ENCODE measurements at regions not wholly inside any gene's neighbourhood (a gene's known extent, or its start where the extent isn't known, plus 50 kb on each side); places are given as distances from the start of the nearest gene placed in this dataset.

- no peaks in the 10 kb centered on the region for H3K36me3 ChIP-seq (ENCODE audit: insufficient read depth, low read length)
- H3K4me3 ChIP-seq (ENCODE audit: low read length, poor library complexity, severe bottlenecking), result no peak overlapping the region
- H3K4me1 ChIP-seq (ENCODE audit: insufficient read depth, low read length, poor library complexity, severe bottlenecking), result no peaks in the 10 kb centered on the region
- H3F3A ChIP-seq (ENCODE audit: low read depth), result no peaks in the 10 kb centered on the region
- no peaks in the 10 kb centered on the region for H3K27me3 ChIP-seq (ENCODE audit: insufficient read depth, low read length, poor library complexity, severe bottlenecking)
- TF ChIP-seq EZH2phosphoT487 (IDR thresholded peaks at IDR 0.05; ENCODE audit: borderline replicate concordance), result no peak
- TF ChIP-seq, protein P1, sequence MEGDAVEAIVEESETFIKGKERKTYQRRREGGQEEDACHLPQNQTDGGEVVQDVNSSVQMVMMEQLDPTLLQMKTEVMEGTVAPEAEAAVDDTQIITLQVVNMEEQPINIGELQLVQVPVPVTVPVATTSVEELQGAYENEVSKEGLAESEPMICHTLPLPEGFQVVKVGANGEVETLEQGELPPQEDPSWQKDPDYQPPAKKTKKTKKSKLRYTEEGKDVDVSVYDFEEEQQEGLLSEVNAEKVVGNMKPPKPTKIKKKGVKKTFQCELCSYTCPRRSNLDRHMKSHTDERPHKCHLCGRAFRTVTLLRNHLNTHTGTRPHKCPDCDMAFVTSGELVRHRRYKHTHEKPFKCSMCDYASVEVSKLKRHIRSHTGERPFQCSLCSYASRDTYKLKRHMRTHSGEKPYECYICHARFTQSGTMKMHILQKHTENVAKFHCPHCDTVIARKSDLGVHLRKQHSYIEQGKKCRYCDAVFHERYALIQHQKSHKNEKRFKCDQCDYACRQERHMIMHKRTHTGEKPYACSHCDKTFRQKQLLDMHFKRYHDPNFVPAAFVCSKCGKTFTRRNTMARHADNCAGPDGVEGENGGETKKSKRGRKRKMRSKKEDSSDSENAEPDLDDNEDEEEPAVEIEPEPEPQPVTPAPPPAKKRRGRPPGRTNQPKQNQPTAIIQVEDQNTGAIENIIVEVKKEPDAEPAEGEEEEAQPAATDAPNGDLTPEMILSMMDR (conservative IDR thresholded peaks at IDR 0.05; ENCODE audit: low read length), result no peak
- no peaks in the 10 kb centered on the region for H3K9me3 ChIP-seq (ENCODE audit: insufficient read depth, low read depth, low read length)
- H4K20me1 ChIP-seq (ENCODE audit: insufficient read depth, low read length, poor library complexity, severe bottlenecking), result no peaks in the 10 kb centered on the region
- no peak overlapping the region for H3K4me2 ChIP-seq (ENCODE audit: low read depth, low read length, poor library complexity, severe bottlenecking)
- no peak overlapping the region for H3K9ac ChIP-seq (ENCODE audit: low read depth, low read length, poor library complexity, severe bottlenecking)
- no peak overlapping the region for H2AFZ ChIP-seq (ENCODE audit: low read length)
- H3K9me2 ChIP-seq (replicated peaks; ENCODE audit: low read depth, low read length), result no peaks in the 10 kb centered on the region
- H3K79me2 ChIP-seq (ENCODE audit: insufficient read depth, low read length), result no peaks in the 10 kb centered on the region
Measured at GRCh38 chr4:117267317-117267716, 181.9 kb upstream of the TRAM1L1 start.

DNA sequence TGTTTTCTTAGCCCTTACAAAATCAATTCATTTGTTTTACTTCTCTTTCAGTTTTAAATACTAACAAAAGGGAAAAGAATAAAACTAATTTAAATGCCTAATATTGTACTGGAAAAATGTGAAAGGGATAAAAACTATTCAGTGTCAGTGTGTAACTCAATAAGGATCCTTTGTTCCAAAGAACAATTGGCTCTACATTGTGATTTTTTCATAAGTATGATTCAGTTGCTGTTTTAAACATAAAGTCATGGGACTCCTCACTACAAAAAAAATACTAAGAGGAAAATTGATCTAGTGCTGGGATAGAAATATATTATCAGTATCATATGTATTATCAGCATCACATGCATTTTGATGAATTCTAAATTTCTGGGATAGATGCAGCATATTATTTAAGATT, 199.4 kb upstream of the TRAM1L1 start:
- Histone ChIP-seq H3K4me2 (ENCODE audit: low read depth, low read length, poor library complexity, severe bottlenecking) (no peak overlapping the region), H3F3A (ENCODE audit: low read depth) (no peaks in the 10 kb centered on the region), H3K9ac (ENCODE audit: low read depth, low read length, poor library complexity, severe bottlenecking) (no peak overlapping the region), H3K4me1 (ENCODE audit: insufficient read depth, low read length, poor library complexity, severe bottlenecking) (no peaks in the 10 kb centered on the region), H3K9me2 (replicated peaks; ENCODE audit: low read depth, low read length) (no peaks in the 10 kb centered on the region), H3K9me3 (ENCODE audit: insufficient read depth, low read depth, low read length) (no peaks in the 10 kb centered on the region), H3K79me2 (ENCODE audit: insufficient read depth, low read length) (no peaks in the 10 kb centered on the region), H3K27me3 (ENCODE audit: insufficient read depth, low read length, poor library complexity, severe bottlenecking) (no peaks in the 10 kb centered on the region), H4K20me1 (ENCODE audit: insufficient read depth, low read length, poor library complexity, severe bottlenecking) (no peaks in the 10 kb centered on the region), H3K4me3 (ENCODE audit: low read length, poor library complexity, severe bottlenecking) (no peak overlapping the region), H3K36me3 (ENCODE audit: insufficient read depth, low read length) (no peaks in the 10 kb centered on the region), H2AFZ (ENCODE audit: low read length) (no peak overlapping the region)
- TF ChIP-seq EZH2phosphoT487 (IDR thresholded peaks at IDR 0.05; ENCODE audit: borderline replicate concordance), result no peak
- TF ChIP-seq, protein P1 (conservative IDR thresholded peaks at IDR 0.05; ENCODE audit: low read length), result no peak

- H3K27me3 ChIP-seq (ENCODE audit: insufficient read depth, low read length, poor library complexity, severe bottlenecking), result no peaks in the 10 kb centered on the region
- no peaks in the 10 kb centered on the region for H3K9me2 ChIP-seq (replicated peaks; ENCODE audit: low read depth, low read length)
- H3F3A ChIP-seq (ENCODE audit: low read depth), result no peaks in the 10 kb centered on the region
- no peaks in the 10 kb centered on the region for H3K4me1 ChIP-seq (ENCODE audit: insufficient read depth, low read length, poor library complexity, severe bottlenecking)
- H3K9ac ChIP-seq (ENCODE audit: low read depth, low read length, poor library complexity, severe bottlenecking), result no peak overlapping the region
- H3K4me3 ChIP-seq (ENCODE audit: low read length, poor library complexity, severe bottlenecking), result no peak overlapping the region
- no peaks in the 10 kb centered on the region for H3K9me3 ChIP-seq (ENCODE audit: insufficient read depth, low read depth, low read length)
- no peaks in the 10 kb centered on the region for H3K79me2 ChIP-seq (ENCODE audit: insufficient read depth, low read length)
- H2AFZ ChIP-seq (ENCODE audit: low read length), result no peak overlapping the region
- no peak overlapping the region for H3K4me2 ChIP-seq (ENCODE audit: low read depth, low read length, poor library complexity, severe bottlenecking)
- no peaks in the 10 kb centered on the region for H4K20me1 ChIP-seq (ENCODE audit: insufficient read depth, low read length, poor library complexity, severe bottlenecking)
- no peaks in the 10 kb centered on the region for H3K36me3 ChIP-seq (ENCODE audit: insufficient read depth, low read length)
- TF ChIP-seq EZH2phosphoT487 (IDR thresholded peaks at IDR 0.05; ENCODE audit: borderline replicate concordance), result no peak
- TF ChIP-seq, protein P1 (conservative IDR thresholded peaks at IDR 0.05; ENCODE audit: low read length), result no peak
Measured at GRCh38 chr4:117293784-117294183, 208.4 kb upstream of the TRAM1L1 start.
